Ecto neural progenitor cell (in vitro differentiated cells): ENCODE measurements at regions not wholly inside any gene's neighbourhood (a gene's known extent, or its start where the extent isn't known, plus 50 kb on each side); places are given as distances from the start of the nearest gene placed in this dataset.

Experiments used
- DNase-seq: peaks from one replicate; pipeline ENCODE4 v3.0.0-alpha.2; 2018; ENCODE audit warnings: low spot score

DNA sequence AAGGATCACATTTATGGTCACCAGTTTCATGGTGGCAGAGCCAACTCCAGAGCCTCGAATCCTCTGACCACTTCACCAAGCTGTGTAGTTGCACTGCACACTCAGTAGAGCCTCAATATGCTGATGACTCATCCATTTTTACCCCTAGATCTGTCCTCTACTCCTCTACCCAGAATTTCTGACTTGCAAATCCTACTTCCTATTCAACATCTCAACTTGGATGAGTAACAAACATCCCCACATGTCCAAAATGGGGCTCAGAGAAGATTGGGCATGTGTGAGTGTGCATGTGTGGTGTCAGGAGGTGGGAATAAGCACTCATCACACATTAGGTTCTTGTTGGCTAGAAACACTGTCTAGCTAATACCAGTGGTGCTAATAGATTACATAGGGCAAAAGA lies 57.8 kb upstream of the IGFBP2 start:
- DNase-seq: no peak

DNA sequence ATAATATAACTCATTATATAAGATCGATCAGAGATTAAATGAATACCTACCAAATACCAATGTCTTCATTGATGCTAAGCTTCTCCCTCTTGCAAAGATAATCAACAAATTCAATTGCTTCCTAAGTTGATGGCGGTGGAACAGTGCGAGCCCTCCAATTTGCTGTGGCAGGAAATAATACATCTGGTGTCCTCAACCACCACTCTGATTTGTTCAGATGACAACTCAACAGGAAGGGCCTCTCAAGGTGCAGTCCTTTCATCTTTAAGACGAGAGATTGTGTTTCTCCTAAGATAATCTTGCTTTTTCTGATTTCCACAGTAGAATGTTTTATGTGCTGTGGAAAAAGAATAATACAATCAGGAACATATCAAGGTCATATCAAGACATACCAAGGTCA lies 56.6 kb upstream of the IGFBP2 start:
- no peak for DNase-seq

DNA sequence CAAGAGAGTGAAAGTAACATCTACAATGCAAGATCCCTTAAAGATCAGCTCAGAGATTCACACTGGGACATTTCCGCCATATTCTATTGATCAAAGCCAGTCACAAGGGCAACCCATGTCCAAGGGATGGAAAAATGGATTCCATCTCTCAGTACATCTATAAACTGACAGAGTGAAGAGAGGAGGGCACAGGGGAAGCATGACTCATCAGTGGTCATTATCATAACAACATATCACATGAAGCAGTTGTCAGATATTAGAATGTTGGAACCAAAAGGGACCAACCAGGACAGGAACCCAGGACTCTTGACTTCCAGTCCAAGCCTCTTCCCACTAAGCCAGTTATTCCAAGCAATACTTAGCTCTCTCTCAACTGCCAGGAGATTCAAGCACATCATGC lies 54.9 kb upstream of the IGFBP2 start:
- no peak for DNase-seq

DNA sequence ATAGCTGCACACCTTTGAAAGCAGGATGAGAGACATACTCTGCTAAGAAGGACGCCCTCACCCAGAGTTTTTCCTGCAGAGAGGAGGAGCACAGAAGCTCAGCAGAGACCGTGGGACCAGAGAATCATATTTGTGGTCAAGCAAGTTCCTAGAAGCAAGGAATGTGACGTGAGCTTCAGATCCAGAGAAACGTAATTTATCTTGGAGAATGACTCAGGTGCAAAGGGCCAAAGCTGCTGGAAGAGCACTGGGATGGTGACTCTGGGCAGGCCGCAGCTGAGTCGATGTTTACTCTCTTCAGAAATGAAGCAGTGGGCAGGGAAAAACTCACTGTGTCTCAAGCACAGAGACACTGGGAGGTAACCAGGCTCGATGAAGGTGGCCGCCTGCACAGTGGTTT lies 50.1 kb upstream of the IGFBP2 start:
- DNase-seq: no peak
